HFF-Myc (cell line): ENCODE measurements at regions not wholly inside any gene's neighbourhood (a gene's known extent, or its start where the extent isn't known, plus 50 kb on each side); places are given as distances from the start of the nearest gene placed in this dataset.
A peak's percentile ranks its signal among the peaks of the same experiment; 100 is the strongest.

Experiments
- DNase-seq: peaks from one replicate; pipeline ENCODE4 v3.0.0-alpha.2; 2011; ENCODE audit warnings: low read depth; ENCODE audit errors: extremely low read depth
- H3K4me3 ChIP-seq: replicated peaks from 2 replicates; pipeline ENCODE4 v1.5.1; 2011; ENCODE audit warnings: low read depth, mild to moderate bottlenecking, control low read depth, low read length
- TF ChIP-seq, protein P1 (sequence below): IDR thresholded peaks from 2 replicates; pipeline ENCODE4 v1.5.1; 2012; ENCODE audit warnings: mild to moderate bottlenecking, low read depth, low read length, control low read depth; ENCODE audit errors: missing control alignments

DNA sequence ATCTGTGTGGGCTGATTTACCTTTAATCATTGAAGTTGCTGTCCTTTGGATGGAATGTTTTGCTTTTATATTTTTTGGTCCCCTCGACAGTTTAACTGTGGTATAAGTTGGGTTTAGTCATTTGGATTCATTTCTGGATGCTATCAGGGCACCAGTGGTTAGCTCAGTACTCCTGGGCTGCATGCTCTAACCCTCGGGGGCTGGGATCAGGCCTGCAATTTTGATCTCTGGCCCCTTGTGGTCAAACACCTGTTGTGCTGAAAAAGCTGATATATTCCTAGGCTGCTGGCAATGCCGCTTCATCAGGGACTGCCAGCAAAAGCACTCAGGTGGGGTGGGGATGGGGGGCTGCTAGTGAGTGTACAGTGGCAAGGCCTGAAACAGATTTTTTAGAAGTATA is 440.4 kb upstream of the RIOK2 start:
- DNase-seq: no peak
- no peak overlapping the region for H3K4me3 ChIP-seq
- TF ChIP-seq, protein P1, sequence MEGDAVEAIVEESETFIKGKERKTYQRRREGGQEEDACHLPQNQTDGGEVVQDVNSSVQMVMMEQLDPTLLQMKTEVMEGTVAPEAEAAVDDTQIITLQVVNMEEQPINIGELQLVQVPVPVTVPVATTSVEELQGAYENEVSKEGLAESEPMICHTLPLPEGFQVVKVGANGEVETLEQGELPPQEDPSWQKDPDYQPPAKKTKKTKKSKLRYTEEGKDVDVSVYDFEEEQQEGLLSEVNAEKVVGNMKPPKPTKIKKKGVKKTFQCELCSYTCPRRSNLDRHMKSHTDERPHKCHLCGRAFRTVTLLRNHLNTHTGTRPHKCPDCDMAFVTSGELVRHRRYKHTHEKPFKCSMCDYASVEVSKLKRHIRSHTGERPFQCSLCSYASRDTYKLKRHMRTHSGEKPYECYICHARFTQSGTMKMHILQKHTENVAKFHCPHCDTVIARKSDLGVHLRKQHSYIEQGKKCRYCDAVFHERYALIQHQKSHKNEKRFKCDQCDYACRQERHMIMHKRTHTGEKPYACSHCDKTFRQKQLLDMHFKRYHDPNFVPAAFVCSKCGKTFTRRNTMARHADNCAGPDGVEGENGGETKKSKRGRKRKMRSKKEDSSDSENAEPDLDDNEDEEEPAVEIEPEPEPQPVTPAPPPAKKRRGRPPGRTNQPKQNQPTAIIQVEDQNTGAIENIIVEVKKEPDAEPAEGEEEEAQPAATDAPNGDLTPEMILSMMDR: no peak

- TF ChIP-seq, protein P1: no peak
- no peak overlapping the region for H3K4me3 ChIP-seq
- DNase-seq: no peak
Observed at GRCh38 chr5:97624886-97625285, 441.8 kb upstream of the RIOK2 start.

GRCh38 chr5:97627272-97627671 is 444.2 kb upstream of the RIOK2 start:
- TF ChIP-seq, protein P1: no peak
- no peak for DNase-seq

GRCh38 chr5:97628031-97628430 is 445.0 kb upstream of the RIOK2 start:
- no peak overlapping the region for H3K4me3 ChIP-seq
- TF ChIP-seq, protein P1: no peak
- DNase-seq: no peak

More at GRCh38 chr5:97627272-97627671, 444.2 kb upstream of the RIOK2 start:
- H3K4me3 ChIP-seq: no peak overlapping the region

- no peak overlapping the region for H3K4me3 ChIP-seq
- DNase-seq: no peak
- TF ChIP-seq, protein P1: no peak
Observed at GRCh38 chr5:97628807-97629206, 445.8 kb upstream of the RIOK2 start.

- DNase-seq: peak; percentile 44
Observed at GRCh38 chr5:97629276-97629675, 446.2 kb upstream of the RIOK2 start.

DNA sequence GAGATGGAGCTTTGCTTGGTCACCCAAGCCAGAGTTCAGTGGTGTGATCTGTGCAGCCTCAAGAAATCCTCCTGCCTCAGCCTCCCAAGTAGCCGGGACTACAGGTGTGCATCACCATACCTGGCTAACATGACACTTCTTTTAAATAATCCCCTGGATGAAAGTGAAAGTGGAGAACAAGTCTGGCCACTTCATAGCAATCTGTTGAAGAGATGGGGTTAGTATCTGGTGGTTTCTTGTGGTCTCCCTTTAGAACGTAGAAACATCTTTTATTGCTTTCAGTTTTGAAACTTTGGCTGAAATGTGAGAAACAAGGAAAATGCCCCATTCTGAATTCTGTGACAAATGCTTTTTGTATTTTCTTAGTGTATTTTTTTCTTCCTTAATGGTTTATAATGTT is 452.5 kb upstream of the RIOK2 start:
- no peak for DNase-seq
- no peak overlapping the region for H3K4me3 ChIP-seq
- TF ChIP-seq, protein P1: no peak

More at GRCh38 chr5:97629276-97629675, 446.2 kb upstream of the RIOK2 start:
- TF ChIP-seq, protein P1: no peak
- H3K4me3 ChIP-seq: no peak overlapping the region
